GM19023 (cell line): ENCODE measurements at regions not wholly inside any gene's neighbourhood (a gene's known extent, or its start where the extent isn't known, plus 50 kb on each side); places are given as distances from the start of the nearest gene placed in this dataset.

Experiments
- ATAC-seq: cut with Tn5 transposase; IDR thresholded peaks from one replicate; pipeline ENCODE4 v1.9.1; 2021; ENCODE audit warnings: mild to moderate bottlenecking, moderate library complexity; ENCODE audit not compliant: unreplicated experiment

DNA sequence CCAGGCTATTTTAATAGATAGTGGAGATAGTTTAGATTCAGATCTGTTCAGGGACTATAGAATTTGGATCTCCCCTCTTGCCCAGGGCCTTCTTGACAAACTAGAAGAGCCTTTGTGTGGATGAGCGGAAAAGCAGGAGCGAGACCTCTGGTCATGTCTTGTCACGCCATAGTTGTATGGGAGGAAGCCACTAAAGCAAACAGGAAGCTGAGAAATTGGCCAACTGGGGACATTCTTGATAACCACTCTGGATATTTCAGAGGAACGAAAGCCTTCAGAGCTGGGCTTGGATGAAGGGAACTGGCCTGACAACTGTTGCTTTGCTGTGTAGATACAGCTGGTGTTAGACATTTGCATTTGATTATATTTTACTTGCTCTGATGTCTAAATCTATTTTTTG, 54.1 kb upstream of the EXOC2 start:
- ATAC-seq, result no peak

DNA sequence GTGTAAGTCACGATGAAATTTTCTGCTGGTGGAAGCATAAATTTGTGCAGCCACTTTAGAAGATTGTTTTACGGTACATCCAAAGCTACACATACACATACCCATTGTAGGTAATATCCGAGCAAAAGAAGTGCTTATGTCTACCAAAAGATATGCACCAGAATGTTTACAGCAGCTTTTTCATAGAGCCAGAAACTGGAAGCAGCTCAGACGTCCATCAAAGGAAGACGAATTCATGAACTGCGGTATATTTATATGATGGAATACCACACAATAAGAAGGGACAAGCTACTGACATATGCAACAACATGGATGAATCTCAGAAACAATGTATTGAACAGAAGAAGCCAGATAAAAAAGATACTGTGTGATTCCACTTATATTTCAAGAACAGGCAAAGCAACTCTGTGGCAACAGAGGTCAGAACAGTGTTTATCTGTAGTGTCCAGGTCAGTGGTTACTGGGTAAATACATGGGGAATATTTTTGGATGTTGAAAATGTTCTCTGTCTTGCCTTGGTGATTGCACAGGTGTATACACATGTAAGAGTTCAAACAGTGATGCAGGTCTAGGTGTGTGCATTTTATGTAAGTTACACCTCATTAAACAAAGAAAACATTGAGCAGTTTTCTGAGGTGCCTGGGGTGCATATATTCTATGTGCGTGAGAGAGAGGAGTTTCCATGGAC, 51.9 kb upstream of the EXOC2 start:
- ATAC-seq, result no peak

DNA sequence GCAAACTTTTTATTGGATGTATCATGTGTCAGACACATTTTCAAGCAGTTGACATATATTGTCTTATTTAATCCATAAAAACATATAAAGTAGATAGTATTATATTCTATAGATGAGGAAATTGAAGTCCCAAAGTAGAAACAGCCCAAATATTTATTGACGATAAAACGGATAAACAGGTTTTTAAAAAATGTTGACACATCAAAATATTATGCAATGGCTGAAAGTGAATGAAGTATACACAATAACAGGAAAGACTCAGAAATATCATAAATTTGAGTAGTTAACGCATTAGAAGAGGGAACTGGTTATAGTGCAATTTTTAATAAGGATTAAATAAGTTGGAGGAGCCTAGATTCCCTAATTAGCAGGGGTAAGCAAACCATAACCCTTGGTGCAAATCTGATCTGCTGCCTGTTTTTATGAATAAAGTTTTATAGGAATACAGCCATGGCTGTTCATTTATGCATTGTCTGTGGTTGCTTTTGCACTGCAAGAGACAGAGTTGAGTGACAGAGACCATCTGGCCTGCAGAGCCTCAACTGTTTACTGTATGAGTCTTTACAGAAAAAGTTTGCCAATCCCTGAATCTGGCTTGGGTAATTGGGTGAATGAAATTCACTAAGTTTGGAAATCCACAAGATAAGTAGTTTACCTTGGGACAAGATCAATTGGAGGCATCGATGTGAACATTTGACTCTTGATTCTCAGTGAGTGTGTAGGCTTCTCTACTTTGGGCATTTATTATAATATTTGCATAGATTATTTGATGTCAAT, 50.6 kb upstream of the EXOC2 start:
- no peak for ATAC-seq
